Upper lobe of left lung (tissue), 6 donors: ENCODE measurements at regions not wholly inside any gene's neighbourhood (a gene's known extent, or its start where the extent isn't known, plus 50 kb on each side); places are given as distances from the start of the nearest gene placed in this dataset.

Experiments used
- ATAC-seq, 2 donors: fragments of 200-7000 bp; cut with Tn5 transposase; one replicate each; pipeline ENCODE4 v1.9.1; 2022; ENCODE audit warnings: mild to moderate bottlenecking in 2 of 2, moderate library complexity in 2 of 2; ENCODE audit not compliant: low FRiP score in 2 of 2
- DNase-seq, 2 donors: peaks; one replicate each; pipeline ENCODE4 v3.0.0-alpha.2; 2019 to 2020
- H3K27ac ChIP-seq, 4 donors: fragments of 200-600 bp; sonication (generic); one replicate each; pipeline ENCODE4 v1.5.1; 2016 to 2019
- H3K27me3 ChIP-seq, 4 donors: fragments of 200-600 bp; sonication (generic); one replicate each; pipeline ENCODE4 v1.5.1; 2017 to 2019
- H3K36me3 ChIP-seq, 4 donors: fragments of 200-600 bp; sonication (generic); one replicate each; pipeline ENCODE4 v1.5.1; 2016 to 2019
- H3K4me1 ChIP-seq, 4 donors: fragments of 200-600 bp; sonication (generic); one replicate each; pipeline ENCODE4 v1.5.1; 2018 to 2019
- H3K4me3 ChIP-seq, 4 donors: fragments of 200-600 bp; sonication (generic); one replicate each; pipeline ENCODE4 v1.5.1; 2017 to 2019; ENCODE audit warnings: mild to moderate bottlenecking in 2 of 4, moderate library complexity in 1 of 4
- H3K9me3 ChIP-seq, 4 donors: fragments of 200-600 bp; sonication (generic); one replicate each; pipeline ENCODE4 v1.5.1; 2018 to 2019
- CTCF ChIP-seq, 6 experiments: fragments of 450-650 bp in 4 of 6; fragments of 200-600 bp in 2 of 6; sonication (generic) in 2 of 6; IDR thresholded peaks; one replicate each; pipeline ENCODE4 v1.5.1; 2016 to 2019; ENCODE audit warnings: antibody characterized with exemption in 6 of 6
- EP300 ChIP-seq, 4 donors: sonication (generic); formaldehyde crosslinking; IDR thresholded peaks; one replicate each; pipeline ENCODE4 v1.5.1; 2017; ENCODE audit warnings: antibody characterized with exemption in 4 of 4, control low read depth in 2 of 4
- POLR2A ChIP-seq, 4 donors: fragments of 450-650 bp; IDR thresholded peaks; one replicate each; pipeline ENCODE4 v1.5.1; 2016 to 2017; ENCODE audit warnings: antibody characterized with exemption in 4 of 4, mild to moderate bottlenecking in 2 of 4
- POLR2AphosphoS5 ChIP-seq, 2 donors: sonication (generic); formaldehyde crosslinking; IDR thresholded peaks; one replicate each; pipeline ENCODE4 v1.5.1; 2017; ENCODE audit warnings: antibody characterized with exemption in 2 of 2
- WGBS, 2 donors: methylation state at CpG; one replicate each; pipeline ENCODE4 v1.1.5; 2017 to 2018; 5-methylcytosine and 5-hydroxymethylcytosine counted together
- donor health status: DM: no; HTN: no; CAD: no; lungs with moderate emphysema.
- donor health status: DM: no; HTN: yes; CAD: no; lungs with severe emphysema.

DNA sequence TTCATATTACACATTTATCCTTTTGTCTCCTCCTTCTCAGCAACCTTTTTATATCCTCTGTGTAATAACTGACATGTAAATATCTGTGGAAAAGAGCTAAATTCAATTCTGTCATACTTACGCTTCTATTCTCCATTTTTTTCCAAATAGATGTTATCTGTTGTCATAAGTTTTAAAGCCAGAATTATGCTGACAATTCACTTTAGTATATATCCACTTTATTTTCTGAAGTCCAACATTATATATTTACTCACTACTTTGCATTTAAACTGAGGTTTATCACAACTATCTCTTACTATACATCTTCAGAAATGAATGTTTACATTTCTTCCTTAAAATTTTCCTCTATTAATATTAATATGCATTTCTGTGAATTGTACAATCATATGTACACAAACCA lies 247.9 kb upstream of the PCDH10 start:
- TF ChIP-seq CTCF (IDR thresholded peaks at IDR 0.05) (no peak), POLR2AphosphoS5 (IDR thresholded peaks at IDR 0.05) (no peak), EP300 (IDR thresholded peaks at IDR 0.05) (no peak), POLR2A (IDR thresholded peaks at IDR 0.05) (no peak)
- H3K27me3 ChIP-seq: no peaks in the 10 kb centered on the region
- H3K27ac ChIP-seq: no peak overlapping the region
- no peaks in the 10 kb centered on the region for H3K9me3 ChIP-seq
- ATAC-seq (no peak), DNase-seq (no peak)
- H3K4me3 ChIP-seq: no peak overlapping the region
- 84 to 87% methylated on average over 1 of the region's 1 CpG for WGBS, 2 donors
- no peaks in the 10 kb centered on the region for H3K4me1 ChIP-seq
- no peaks in the 10 kb centered on the region for H3K36me3 ChIP-seq

- H3K4me3 ChIP-seq: no peak overlapping the region
- whole genome bisulfite sequencing, 2 donors: 81 to 90% methylated on average over 1 of the region's 1 CpG
These were observed 238.8 kb upstream of the PCDH10 start for GRCh38 chr4:132910229-132910748.

GRCh38 chr4:132918096-132918495 lies 231.0 kb upstream of the PCDH10 start:
- Histone ChIP-seq H3K9me3 (no peaks in the 10 kb centered on the region), H3K27ac (no peak overlapping the region), H3K4me3 (no peak overlapping the region), H3K27me3 (no peaks in the 10 kb centered on the region), H3K36me3 (no peaks in the 10 kb centered on the region), H3K4me1 (no peaks in the 10 kb centered on the region)
- TF ChIP-seq POLR2AphosphoS5 (IDR thresholded peaks at IDR 0.05) (no peak), EP300 (IDR thresholded peaks at IDR 0.05) (no peak), POLR2A (IDR thresholded peaks at IDR 0.05) (no peak)
- WGBS, 2 donors: 92 to 93% methylated on average over 1 of the region's 1 CpG
- no peak for ATAC-seq
- DNase-seq: no peak

More at GRCh38 chr4:132910229-132910748, 238.8 kb upstream of the PCDH10 start:
- Histone ChIP-seq H3K4me1 (no peaks in the 10 kb centered on the region), H3K9me3 (no peaks in the 10 kb centered on the region), H3K27ac (no peak overlapping the region), H3K27me3 (no peaks in the 10 kb centered on the region), H3K36me3 (no peaks in the 10 kb centered on the region)
- DNase-seq (no peak), ATAC-seq (no peak)
- TF ChIP-seq POLR2A (IDR thresholded peaks at IDR 0.05): no peak

GRCh38 chr4:132923516-132923915 lies 225.6 kb upstream of the PCDH10 start:
- H3K4me1 ChIP-seq: no peaks in the 10 kb centered on the region
- 39 to 57% methylated on average over 3 of the region's 3 CpGs for WGBS, 2 donors
- no peaks in the 10 kb centered on the region for H3K27me3 ChIP-seq
- H3K36me3 ChIP-seq: no peaks in the 10 kb centered on the region
- no peaks in the 10 kb centered on the region for H3K9me3 ChIP-seq
- TF ChIP-seq POLR2AphosphoS5 (IDR thresholded peaks at IDR 0.05): no peak
- TF ChIP-seq EP300 (IDR thresholded peaks at IDR 0.05): no peak
- no peak for TF ChIP-seq CTCF (IDR thresholded peaks at IDR 0.05)
- no peak for TF ChIP-seq POLR2A (IDR thresholded peaks at IDR 0.05)
- no peak overlapping the region for H3K27ac ChIP-seq
- no peak for ATAC-seq
- no peak for DNase-seq
- H3K4me3 ChIP-seq: no peak overlapping the region

DNA sequence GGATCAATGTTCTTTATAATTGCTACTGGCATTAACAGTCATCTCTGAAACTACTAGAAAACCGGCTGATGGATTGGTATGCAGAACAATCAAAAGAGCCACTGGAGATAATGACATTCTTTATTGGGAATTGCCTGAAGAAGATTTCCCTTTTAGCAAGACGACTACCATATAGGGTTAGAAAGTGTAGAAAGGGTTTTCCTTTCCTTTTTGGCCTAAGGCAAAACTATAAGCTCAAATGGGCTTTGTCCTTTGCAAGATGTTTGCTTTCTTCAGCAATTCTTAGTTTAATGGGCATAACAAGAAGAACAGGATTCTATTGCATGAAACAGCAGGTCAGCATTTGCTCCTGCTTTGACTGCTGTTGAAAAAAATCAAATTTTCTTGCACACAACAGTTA lies 214.2 kb upstream of the PCDH10 start:
- no peak overlapping the region for H3K4me3 ChIP-seq
- WGBS, 2 donors: 56 to 59% methylated on average over 2 of the region's 2 CpGs
- DNase-seq (no peak), ATAC-seq (no peak)
- no peaks in the 10 kb centered on the region for H3K4me1 ChIP-seq
- no peak overlapping the region for H3K27ac ChIP-seq
- no peaks in the 10 kb centered on the region for H3K27me3 ChIP-seq
- no peaks in the 10 kb centered on the region for H3K9me3 ChIP-seq
- no peaks in the 10 kb centered on the region for H3K36me3 ChIP-seq
- TF ChIP-seq EP300 (IDR thresholded peaks at IDR 0.05): no peak
- TF ChIP-seq POLR2A (IDR thresholded peaks at IDR 0.05): no peak
- TF ChIP-seq POLR2AphosphoS5 (IDR thresholded peaks at IDR 0.05): no peak
- TF ChIP-seq CTCF (IDR thresholded peaks at IDR 0.05): no peak

DNA sequence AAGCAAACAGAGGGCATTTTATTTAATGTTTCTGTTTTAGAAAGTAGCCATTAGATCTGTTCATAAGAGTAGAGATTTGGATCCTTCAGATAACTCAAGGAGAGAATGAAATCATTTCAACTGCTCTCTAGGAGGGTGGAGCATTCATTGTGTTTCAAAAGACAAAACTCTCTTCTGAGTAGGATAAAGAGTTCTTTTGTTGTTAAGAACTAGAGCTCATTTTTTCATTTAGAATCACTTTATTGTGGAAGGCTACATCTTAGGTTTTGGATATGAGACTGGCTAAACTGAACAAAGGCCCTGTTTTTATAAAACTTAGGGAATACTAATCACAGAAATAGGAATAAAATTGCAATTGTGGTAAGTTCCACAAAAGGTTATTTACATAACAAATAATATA lies 193.9 kb upstream of the PCDH10 start:
- no peaks in the 10 kb centered on the region for H3K27me3 ChIP-seq
- ATAC-seq (no peak), DNase-seq (no peak)
- H3K4me1 ChIP-seq: no peaks in the 10 kb centered on the region
- H3K9me3 ChIP-seq: peaks cover 0 to 5% (median under 1%) of the 10 kb centered on the region in 4 donors
- H3K36me3 ChIP-seq: no peaks in the 10 kb centered on the region
- TF ChIP-seq EP300 (IDR thresholded peaks at IDR 0.05): no peak
- no peak for TF ChIP-seq POLR2A (IDR thresholded peaks at IDR 0.05)
- TF ChIP-seq POLR2AphosphoS5 (IDR thresholded peaks at IDR 0.05): no peak
- no peak for TF ChIP-seq CTCF (IDR thresholded peaks at IDR 0.05)
- H3K27ac ChIP-seq: no peak overlapping the region
- H3K4me3 ChIP-seq: no peak overlapping the region
